Upper lobe of left lung (tissue), 4 donors: ENCODE measurements at regions not wholly inside any gene's neighbourhood (a gene's known extent, or its start where the extent isn't known, plus 50 kb on each side); places are given as distances from the start of the nearest gene placed in this dataset.

Experiments
- EP300 ChIP-seq, 4 donors: sonication (generic); formaldehyde crosslinking; IDR thresholded peaks; one replicate each; pipeline ENCODE4 v1.5.1; 2017; ENCODE audit warnings: antibody characterized with exemption in 4 of 4, control low read depth in 2 of 4
- POLR2A ChIP-seq, 4 donors: fragments of 450-650 bp; IDR thresholded peaks; one replicate each; pipeline ENCODE4 v1.5.1; 2016 to 2017; ENCODE audit warnings: antibody characterized with exemption in 4 of 4, mild to moderate bottlenecking in 2 of 4
- TF ChIP-seq, protein P1 (sequence below), 6 experiments: fragments of 450-650 bp in 4 of 6; fragments of 200-600 bp in 2 of 6; sonication (generic) in 2 of 6; IDR thresholded peaks; one replicate each; pipeline ENCODE4 v1.5.1; 2016 to 2019; ENCODE audit warnings: antibody characterized with exemption in 6 of 6

DNA sequence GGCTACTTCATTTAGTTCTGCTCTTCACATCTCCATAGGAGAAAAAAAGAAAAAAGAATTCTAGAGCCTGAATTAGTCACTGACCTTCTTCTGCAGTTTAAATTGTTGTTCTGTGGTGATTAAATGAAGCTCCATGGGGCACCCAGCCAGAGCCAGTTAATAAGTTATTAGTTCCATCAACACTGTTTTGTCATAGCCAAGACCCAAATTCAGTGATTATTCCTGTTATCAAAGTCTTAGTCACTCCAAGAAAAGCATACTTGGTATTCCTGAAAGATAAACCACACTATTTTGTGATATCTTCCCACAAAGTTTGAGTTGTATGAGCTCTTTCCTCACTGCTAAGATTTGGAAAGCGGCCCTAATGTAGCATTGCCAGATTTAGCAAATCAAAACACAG lies 134.8 kb upstream of the RGMB start:
- TF ChIP-seq, protein P1, sequence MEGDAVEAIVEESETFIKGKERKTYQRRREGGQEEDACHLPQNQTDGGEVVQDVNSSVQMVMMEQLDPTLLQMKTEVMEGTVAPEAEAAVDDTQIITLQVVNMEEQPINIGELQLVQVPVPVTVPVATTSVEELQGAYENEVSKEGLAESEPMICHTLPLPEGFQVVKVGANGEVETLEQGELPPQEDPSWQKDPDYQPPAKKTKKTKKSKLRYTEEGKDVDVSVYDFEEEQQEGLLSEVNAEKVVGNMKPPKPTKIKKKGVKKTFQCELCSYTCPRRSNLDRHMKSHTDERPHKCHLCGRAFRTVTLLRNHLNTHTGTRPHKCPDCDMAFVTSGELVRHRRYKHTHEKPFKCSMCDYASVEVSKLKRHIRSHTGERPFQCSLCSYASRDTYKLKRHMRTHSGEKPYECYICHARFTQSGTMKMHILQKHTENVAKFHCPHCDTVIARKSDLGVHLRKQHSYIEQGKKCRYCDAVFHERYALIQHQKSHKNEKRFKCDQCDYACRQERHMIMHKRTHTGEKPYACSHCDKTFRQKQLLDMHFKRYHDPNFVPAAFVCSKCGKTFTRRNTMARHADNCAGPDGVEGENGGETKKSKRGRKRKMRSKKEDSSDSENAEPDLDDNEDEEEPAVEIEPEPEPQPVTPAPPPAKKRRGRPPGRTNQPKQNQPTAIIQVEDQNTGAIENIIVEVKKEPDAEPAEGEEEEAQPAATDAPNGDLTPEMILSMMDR (IDR thresholded peaks at IDR 0.05) = no peak
- TF ChIP-seq POLR2A (IDR thresholded peaks at IDR 0.05) = no peak
- TF ChIP-seq EP300 (IDR thresholded peaks at IDR 0.05) = no peak
